ENCODE measurements at regions not wholly inside any gene's neighbourhood (a gene's known extent, or its start where the extent isn't known, plus 50 kb on each side); places are given as distances from the start of the nearest gene placed in this dataset.

DNA sequence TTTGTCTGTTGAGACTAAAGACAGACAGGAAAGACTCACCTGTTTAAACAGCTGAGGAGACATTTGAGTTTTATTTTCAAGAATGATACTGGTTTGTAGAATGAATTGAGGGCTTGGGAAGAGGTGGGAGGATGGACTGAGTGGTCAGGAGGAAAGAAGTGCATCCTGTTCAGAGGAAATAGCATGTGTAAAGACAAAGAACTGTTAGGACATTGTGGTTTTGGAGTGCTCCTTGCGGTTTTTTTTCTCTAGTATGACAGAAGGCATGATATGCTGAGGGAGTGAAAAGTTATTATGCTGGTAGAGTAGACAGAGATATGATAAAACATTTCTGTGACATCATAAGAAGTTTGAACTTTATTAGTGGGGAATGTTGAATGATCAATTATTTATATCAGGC, 270.7 kb upstream of the ELAVL2 start:
- Histone ChIP-seq H3F3A (ENCODE audit: insufficient read depth, low read length, poor library complexity, severe bottlenecking) (no peaks in the 10 kb centered on the region), H3K4me2 (ENCODE audit: low read length) (no peak overlapping the region), H2AFZ (ENCODE audit: low read depth, low read length) (no peak overlapping the region), H3K9me2 (ENCODE audit: insufficient read depth, low read length) (no peaks in the 10 kb centered on the region), H4K20me1 (ENCODE audit: insufficient read depth) (no peaks in the 10 kb centered on the region), H3K79me2 (replicated peaks; ENCODE audit: insufficient read depth, low read length) (no peaks in the 10 kb centered on the region), H3K36me3 (ENCODE audit: insufficient read depth, low read length) (no peaks in the 10 kb centered on the region), H3K27ac (ENCODE audit: low read length) (no peak overlapping the region), H3K4me3 (ENCODE audit: low read length) (no peak overlapping the region), H3K9me3 (ENCODE audit: low read length) (no peaks in the 10 kb centered on the region), H3K9ac (ENCODE audit: low read length) (no peak overlapping the region), H3K27me3 (ENCODE audit: insufficient read depth, low read depth, low read length) (no peaks in the 10 kb centered on the region)
- TF ChIP-seq POLR2AphosphoS5 (IDR thresholded peaks at IDR 0.05) (no peak), MXI1 (conservative IDR thresholded peaks at IDR 0.05; ENCODE audit: poor library complexity, severe bottlenecking) (no peak), RAD21 (conservative IDR thresholded peaks at IDR 0.05) (no peak), EP300 (conservative IDR thresholded peaks at IDR 0.05; ENCODE audit: poor library complexity, severe bottlenecking) (no peak), EZH2 (IDR thresholded peaks at IDR 0.05; ENCODE audit: borderline replicate concordance, insufficient read depth, low read length, poor library complexity, severe bottlenecking) (no peak), SMC3 (conservative IDR thresholded peaks at IDR 0.05; ENCODE audit: poor library complexity) (no peak), TAF1 (IDR thresholded peaks at IDR 0.05; ENCODE audit: low read depth) (no peak)
- TF ChIP-seq, protein P1, sequence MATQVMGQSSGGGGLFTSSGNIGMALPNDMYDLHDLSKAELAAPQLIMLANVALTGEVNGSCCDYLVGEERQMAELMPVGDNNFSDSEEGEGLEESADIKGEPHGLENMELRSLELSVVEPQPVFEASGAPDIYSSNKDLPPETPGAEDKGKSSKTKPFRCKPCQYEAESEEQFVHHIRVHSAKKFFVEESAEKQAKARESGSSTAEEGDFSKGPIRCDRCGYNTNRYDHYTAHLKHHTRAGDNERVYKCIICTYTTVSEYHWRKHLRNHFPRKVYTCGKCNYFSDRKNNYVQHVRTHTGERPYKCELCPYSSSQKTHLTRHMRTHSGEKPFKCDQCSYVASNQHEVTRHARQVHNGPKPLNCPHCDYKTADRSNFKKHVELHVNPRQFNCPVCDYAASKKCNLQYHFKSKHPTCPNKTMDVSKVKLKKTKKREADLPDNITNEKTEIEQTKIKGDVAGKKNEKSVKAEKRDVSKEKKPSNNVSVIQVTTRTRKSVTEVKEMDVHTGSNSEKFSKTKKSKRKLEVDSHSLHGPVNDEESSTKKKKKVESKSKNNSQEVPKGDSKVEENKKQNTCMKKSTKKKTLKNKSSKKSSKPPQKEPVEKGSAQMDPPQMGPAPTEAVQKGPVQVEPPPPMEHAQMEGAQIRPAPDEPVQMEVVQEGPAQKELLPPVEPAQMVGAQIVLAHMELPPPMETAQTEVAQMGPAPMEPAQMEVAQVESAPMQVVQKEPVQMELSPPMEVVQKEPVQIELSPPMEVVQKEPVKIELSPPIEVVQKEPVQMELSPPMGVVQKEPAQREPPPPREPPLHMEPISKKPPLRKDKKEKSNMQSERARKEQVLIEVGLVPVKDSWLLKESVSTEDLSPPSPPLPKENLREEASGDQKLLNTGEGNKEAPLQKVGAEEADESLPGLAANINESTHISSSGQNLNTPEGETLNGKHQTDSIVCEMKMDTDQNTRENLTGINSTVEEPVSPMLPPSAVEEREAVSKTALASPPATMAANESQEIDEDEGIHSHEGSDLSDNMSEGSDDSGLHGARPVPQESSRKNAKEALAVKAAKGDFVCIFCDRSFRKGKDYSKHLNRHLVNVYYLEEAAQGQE (IDR thresholded peaks at IDR 0.05; ENCODE audit: borderline replicate concordance), result no peak
- TF ChIP-seq, protein P2, sequence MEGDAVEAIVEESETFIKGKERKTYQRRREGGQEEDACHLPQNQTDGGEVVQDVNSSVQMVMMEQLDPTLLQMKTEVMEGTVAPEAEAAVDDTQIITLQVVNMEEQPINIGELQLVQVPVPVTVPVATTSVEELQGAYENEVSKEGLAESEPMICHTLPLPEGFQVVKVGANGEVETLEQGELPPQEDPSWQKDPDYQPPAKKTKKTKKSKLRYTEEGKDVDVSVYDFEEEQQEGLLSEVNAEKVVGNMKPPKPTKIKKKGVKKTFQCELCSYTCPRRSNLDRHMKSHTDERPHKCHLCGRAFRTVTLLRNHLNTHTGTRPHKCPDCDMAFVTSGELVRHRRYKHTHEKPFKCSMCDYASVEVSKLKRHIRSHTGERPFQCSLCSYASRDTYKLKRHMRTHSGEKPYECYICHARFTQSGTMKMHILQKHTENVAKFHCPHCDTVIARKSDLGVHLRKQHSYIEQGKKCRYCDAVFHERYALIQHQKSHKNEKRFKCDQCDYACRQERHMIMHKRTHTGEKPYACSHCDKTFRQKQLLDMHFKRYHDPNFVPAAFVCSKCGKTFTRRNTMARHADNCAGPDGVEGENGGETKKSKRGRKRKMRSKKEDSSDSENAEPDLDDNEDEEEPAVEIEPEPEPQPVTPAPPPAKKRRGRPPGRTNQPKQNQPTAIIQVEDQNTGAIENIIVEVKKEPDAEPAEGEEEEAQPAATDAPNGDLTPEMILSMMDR (IDR thresholded peaks at IDR 0.05; ENCODE audit: poor library complexity, severe bottlenecking), result no peak

DNA sequence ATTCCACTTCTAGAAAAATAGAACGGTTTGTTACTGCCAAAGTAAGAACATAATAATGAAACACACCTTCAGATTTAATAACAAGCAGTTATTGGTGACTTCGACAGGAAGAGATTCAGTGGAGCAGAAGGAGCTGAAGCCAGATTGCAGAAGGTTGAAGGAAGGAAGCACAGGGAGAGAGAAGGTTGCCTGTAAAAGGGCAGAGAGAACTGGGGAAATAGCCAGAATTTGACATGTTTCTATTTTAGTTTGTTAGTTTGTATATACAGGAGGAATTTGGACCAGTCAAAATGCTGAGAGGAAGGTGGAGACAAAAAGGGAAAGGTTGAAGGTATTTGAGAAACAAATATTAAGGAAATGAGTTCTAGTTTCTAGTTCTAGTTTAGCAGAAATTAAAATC, 269.2 kb upstream of the ELAVL2 start:
- TF ChIP-seq, protein P2 (IDR thresholded peaks at IDR 0.05; ENCODE audit: poor library complexity, severe bottlenecking), result no peak
- TF ChIP-seq SMC3 (conservative IDR thresholded peaks at IDR 0.05; ENCODE audit: poor library complexity) (no peak), MXI1 (conservative IDR thresholded peaks at IDR 0.05; ENCODE audit: poor library complexity, severe bottlenecking) (no peak), RAD21 (conservative IDR thresholded peaks at IDR 0.05) (no peak), EZH2 (IDR thresholded peaks at IDR 0.05; ENCODE audit: borderline replicate concordance, insufficient read depth, low read length, poor library complexity, severe bottlenecking) (no peak), POLR2AphosphoS5 (IDR thresholded peaks at IDR 0.05) (no peak), EP300 (conservative IDR thresholded peaks at IDR 0.05; ENCODE audit: poor library complexity, severe bottlenecking) (no peak), TAF1 (IDR thresholded peaks at IDR 0.05; ENCODE audit: low read depth) (no peak)
- TF ChIP-seq, protein P1 (IDR thresholded peaks at IDR 0.05; ENCODE audit: borderline replicate concordance), result no peak
- no peak overlapping the region for H3K9ac ChIP-seq (ENCODE audit: low read length)

More for the DNA sequence above, 269.2 kb upstream of the ELAVL2 start:
- H3K27me3 ChIP-seq (ENCODE audit: insufficient read depth, low read depth, low read length), result no peaks in the 10 kb centered on the region
- H3K79me2 ChIP-seq (replicated peaks; ENCODE audit: insufficient read depth, low read length), result no peaks in the 10 kb centered on the region
- no peaks in the 10 kb centered on the region for H3K9me2 ChIP-seq (ENCODE audit: insufficient read depth, low read length)
- no peaks in the 10 kb centered on the region for H3K9me3 ChIP-seq (ENCODE audit: low read length)
- no peaks in the 10 kb centered on the region for H3K36me3 ChIP-seq (ENCODE audit: insufficient read depth, low read length)
- H4K20me1 ChIP-seq (ENCODE audit: insufficient read depth), result no peaks in the 10 kb centered on the region
- H3F3A ChIP-seq (ENCODE audit: insufficient read depth, low read length, poor library complexity, severe bottlenecking), result no peaks in the 10 kb centered on the region
- H2AFZ ChIP-seq (ENCODE audit: low read depth, low read length), result no peak overlapping the region
- H3K27ac ChIP-seq (ENCODE audit: low read length), result no peak overlapping the region
- no peak overlapping the region for H3K4me2 ChIP-seq (ENCODE audit: low read length)
- no peak overlapping the region for H3K4me3 ChIP-seq (ENCODE audit: low read length)
